Prostate gland (tissue), 2 donors: ENCODE measurements at regions not wholly inside any gene's neighbourhood (a gene's known extent, or its start where the extent isn't known, plus 50 kb on each side); places are given as distances from the start of the nearest gene placed in this dataset.

Experiments used
- POLR2AphosphoS5 ChIP-seq: sonication (generic); formaldehyde crosslinking; IDR thresholded peaks from one replicate; pipeline ENCODE4 v1.6.1; 2017; ENCODE audit warnings: antibody characterized with exemption
- TF ChIP-seq, protein P1 (sequence below), 4 experiments: fragments of 200-600 bp in 2 of 4; fragments of 450-650 bp in 2 of 4; sonication (generic) in 2 of 4; IDR thresholded peaks; 1 replicate in 3 of 4; 2 replicates in 1 of 4; pipeline ENCODE4 v1.5.1; 2016 to 2019; ENCODE audit warnings: antibody characterized with exemption in 4 of 4, mild to moderate bottlenecking in 2 of 4, moderate library complexity in 2 of 4

GRCh38 chr7:7002418-7003062 is 176.5 kb upstream of the CCZ1B start:
- no peak for TF ChIP-seq POLR2AphosphoS5
- TF ChIP-seq, protein P1, sequence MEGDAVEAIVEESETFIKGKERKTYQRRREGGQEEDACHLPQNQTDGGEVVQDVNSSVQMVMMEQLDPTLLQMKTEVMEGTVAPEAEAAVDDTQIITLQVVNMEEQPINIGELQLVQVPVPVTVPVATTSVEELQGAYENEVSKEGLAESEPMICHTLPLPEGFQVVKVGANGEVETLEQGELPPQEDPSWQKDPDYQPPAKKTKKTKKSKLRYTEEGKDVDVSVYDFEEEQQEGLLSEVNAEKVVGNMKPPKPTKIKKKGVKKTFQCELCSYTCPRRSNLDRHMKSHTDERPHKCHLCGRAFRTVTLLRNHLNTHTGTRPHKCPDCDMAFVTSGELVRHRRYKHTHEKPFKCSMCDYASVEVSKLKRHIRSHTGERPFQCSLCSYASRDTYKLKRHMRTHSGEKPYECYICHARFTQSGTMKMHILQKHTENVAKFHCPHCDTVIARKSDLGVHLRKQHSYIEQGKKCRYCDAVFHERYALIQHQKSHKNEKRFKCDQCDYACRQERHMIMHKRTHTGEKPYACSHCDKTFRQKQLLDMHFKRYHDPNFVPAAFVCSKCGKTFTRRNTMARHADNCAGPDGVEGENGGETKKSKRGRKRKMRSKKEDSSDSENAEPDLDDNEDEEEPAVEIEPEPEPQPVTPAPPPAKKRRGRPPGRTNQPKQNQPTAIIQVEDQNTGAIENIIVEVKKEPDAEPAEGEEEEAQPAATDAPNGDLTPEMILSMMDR (IDR thresholded peaks at IDR 0.05): no peak
